OCI-LY7 (cell line): ENCODE measurements at regions not wholly inside any gene's neighbourhood (a gene's known extent, or its start where the extent isn't known, plus 50 kb on each side); places are given as distances from the start of the nearest gene placed in this dataset.
"Not testable (repeated sequence)": the region's sequence is repeated elsewhere in the genome, so short reads cannot be mapped to it uniquely, and the experiment has no call there.

Source experiments
- BruUV-seq: library from RNA; stranded (reverse); fragments of 400-500 nt; replicated peaks from 2 replicates; lab custom pipeline; 2021; lab: Mats Ljungman, UMichigan
- CTCF ChIA-PET: fragments of 300-600 bp; sonication (Branson Sonifier 250); formaldehyde crosslinking; loops from one replicate; lab custom pipeline; 2022; ENCODE audit warnings: antibody characterized with exemption; ENCODE audit not compliant: unreplicated experiment; lab: Charles Lee
- POLR2A ChIA-PET: fragments of 300-600 bp; sonication (Branson Sonifier 250); formaldehyde crosslinking; loops from one replicate; lab custom pipeline; 2022; ENCODE audit warnings: antibody characterized with exemption; lab: Charles Lee
- DNase-seq: peaks from one replicate; pipeline ENCODE4 v3.0.0-alpha.2; 2015; ENCODE audit warnings: low spot score
- H2AFZ ChIP-seq: fragments of 200-600 bp; sonication (generic), shearing (Covaris generic); 2 replicates; pipeline ENCODE4 v1.6.1; 2014; ENCODE audit warnings: mild to moderate bottlenecking, antibody characterized with exemption, low read length, moderate library complexity
- H3K27ac ChIP-seq: fragments of 200-600 bp; sonication (generic); 2 replicates; pipeline ENCODE4 v1.5.1; 2014; ENCODE audit warnings: mixed run types, low read depth, mild to moderate bottlenecking, moderate library complexity, low read length, inconsistent platforms; ENCODE audit not compliant: poor library complexity, severe bottlenecking
- H3K36me3 ChIP-seq: fragments of 200-600 bp; sonication (generic); 2 replicates; pipeline ENCODE4 v1.6.1; 2014; ENCODE audit warnings: mild to moderate bottlenecking, antibody characterized with exemption, low read length, moderate library complexity, mixed read lengths; ENCODE audit not compliant: insufficient read depth
- H3K4me1 ChIP-seq: fragments of 200-600 bp; sonication (generic); 2 replicates; pipeline ENCODE4 v1.5.1; 2014; ENCODE audit warnings: mild to moderate bottlenecking, low read length; ENCODE audit not compliant: insufficient read depth, poor library complexity, severe bottlenecking
- H3K4me2 ChIP-seq: fragments of 200-600 bp; sonication (generic); 2 replicates; pipeline ENCODE4 v1.6.1; 2014; ENCODE audit warnings: mild to moderate bottlenecking, low read length
- H3K4me3 ChIP-seq: fragments of 200-600 bp; sonication (generic); 2 replicates; pipeline ENCODE4 v1.5.1; 2014; ENCODE audit warnings: mild to moderate bottlenecking, low read depth, low read length; ENCODE audit not compliant: poor library complexity, severe bottlenecking
- H3K79me2 ChIP-seq: fragments of 200-600 bp; sonication (generic); 2 replicates; pipeline ENCODE4 v1.6.1; 2016; ENCODE audit warnings: low read depth, mild to moderate bottlenecking, low read length, moderate library complexity, mixed read lengths; ENCODE audit not compliant: insufficient read depth
- H3K9me2 ChIP-seq: fragments of 200-600 bp; sonication (generic); 2 replicates; pipeline ENCODE4 v1.6.1; 2016; ENCODE audit warnings: mild to moderate bottlenecking, low read length, mixed read lengths; ENCODE audit not compliant: insufficient read depth
- H3K9me3 ChIP-seq: fragments of 200-600 bp; sonication (generic); 2 replicates; pipeline ENCODE4 v1.6.1; 2014; ENCODE audit warnings: mild to moderate bottlenecking, mixed run types, low read length, mixed read lengths
- H4K20me1 ChIP-seq: fragments of 200-600 bp; sonication (generic); 2 replicates; pipeline ENCODE4 v1.6.1; 2014; ENCODE audit warnings: mild to moderate bottlenecking, antibody characterized with exemption, low read length, moderate library complexity, mixed read lengths; ENCODE audit not compliant: insufficient read depth
- CTCF ChIP-seq: fragments of 200-600 bp; sonication (generic); conservative IDR thresholded peaks from 2 replicates; pipeline ENCODE4 v1.5.1; 2014; ENCODE audit warnings: mild to moderate bottlenecking, antibody characterized with exemption, low read length, moderate library complexity, mixed read lengths
- EZH2phosphoT487 ChIP-seq: fragments of 200-600 bp; sonication (generic); IDR thresholded peaks from 2 replicates; pipeline ENCODE4 v1.6.1; 2018; ENCODE audit warnings: low read depth, borderline replicate concordance, mild to moderate bottlenecking, mixed run types, antibody characterized with exemption, low read length, moderate library complexity, mixed read lengths
- intact Hi-C: fragments of 100-400 bp; cut with micrococcal nuclease; formaldehyde crosslinking; loops from one replicate; pipeline ENCODE4 v1.10.0; 2022; ENCODE audit not compliant: unreplicated experiment

DNA sequence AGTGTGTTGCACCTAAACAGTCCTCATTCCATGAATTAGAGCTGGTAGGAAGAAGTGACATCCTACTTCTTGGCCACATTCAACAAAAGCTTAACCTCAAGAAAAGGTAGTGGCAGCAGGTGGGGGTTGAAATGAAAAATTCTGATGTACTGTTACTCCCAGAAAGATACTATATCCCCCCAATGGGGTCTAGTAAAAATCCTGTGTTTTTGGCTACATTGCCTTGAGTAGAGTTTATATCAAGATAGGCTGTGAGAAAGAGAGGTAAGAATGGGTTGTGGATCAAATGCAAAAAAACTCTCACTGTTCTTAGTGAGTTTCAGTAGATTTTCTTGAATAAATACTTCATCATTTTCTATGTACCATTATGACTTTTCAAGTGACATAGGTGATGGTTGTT is 407.3 kb downstream of the KCNJ18 start:
- H3K4me3 ChIP-seq, intact Hi-C loops, H2AFZ ChIP-seq, CTCF ChIA-PET, H3K9me2 ChIP-seq, H3K9me3 ChIP-seq, POLR2A ChIA-PET, BruUV-seq, H3K4me2 ChIP-seq, H3K27ac ChIP-seq, H3K4me1 ChIP-seq, DNase-seq, H3K36me3 ChIP-seq, H3K79me2 ChIP-seq, H4K20me1 ChIP-seq: not testable (repeated sequence)

GRCh38 chr17:22102177-22102576 is 409.9 kb downstream of the KCNJ18 start:
- ChIA-PET CTCF (no interaction called here), POLR2A (no interaction called here)
- no peaks in the 10 kb centered on the region for H4K20me1 ChIP-seq
- no peaks in the 10 kb centered on the region for H3K4me1 ChIP-seq
- H3K4me3 ChIP-seq, result no peak overlapping the region
- no peaks in the 10 kb centered on the region for H3K36me3 ChIP-seq
- H2AFZ ChIP-seq, result peak overlapping the region; percentile 50; the same call in 1 of the 2 replicates
- H3K27ac ChIP-seq, result no peak overlapping the region
- no peak for DNase-seq
- no peak for TF ChIP-seq EZH2phosphoT487
- no peak for TF ChIP-seq CTCF
- H3K79me2 ChIP-seq, result no peaks in the 10 kb centered on the region
- H3K9me3 ChIP-seq, result no peaks in the 10 kb centered on the region
- no peaks in the 10 kb centered on the region for H3K9me2 ChIP-seq
- no TSS peak for BruUV-seq
- H3K4me2 ChIP-seq, result no peak overlapping the region
- intact Hi-C loops, result no loop called here

DNA sequence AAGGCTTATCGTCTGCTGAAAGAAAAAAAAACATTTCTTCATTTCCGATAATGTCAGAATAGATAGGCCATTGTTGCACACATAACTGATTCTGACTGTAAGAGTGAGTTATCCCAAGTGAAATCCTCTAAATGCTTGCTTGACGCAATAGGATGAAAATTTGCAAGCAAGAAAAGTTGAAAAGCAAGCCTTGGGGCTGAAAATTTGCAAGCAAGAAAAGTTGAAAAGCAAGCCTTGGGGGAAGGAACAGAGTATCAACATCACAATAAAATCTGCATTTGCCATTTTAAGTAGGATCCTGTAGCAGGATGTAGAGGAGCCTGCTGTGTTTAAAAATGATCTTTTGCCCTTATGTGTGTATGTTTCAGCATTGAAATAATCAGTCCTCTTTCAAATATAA is 424.4 kb downstream of the KCNJ18 start:
- H3K4me1 ChIP-seq, DNase-seq, H3K9me2 ChIP-seq, H3K9me3 ChIP-seq, H3K27ac ChIP-seq, intact Hi-C loops, BruUV-seq, H4K20me1 ChIP-seq, H3K79me2 ChIP-seq, CTCF ChIA-PET, H3K4me2 ChIP-seq, H3K36me3 ChIP-seq, POLR2A ChIA-PET, H3K4me3 ChIP-seq: not testable (repeated sequence)
- 0 out of 2 replicates have a peak overlapping the region, but pooled peaks have one; percentile 19 for H2AFZ ChIP-seq

DNA sequence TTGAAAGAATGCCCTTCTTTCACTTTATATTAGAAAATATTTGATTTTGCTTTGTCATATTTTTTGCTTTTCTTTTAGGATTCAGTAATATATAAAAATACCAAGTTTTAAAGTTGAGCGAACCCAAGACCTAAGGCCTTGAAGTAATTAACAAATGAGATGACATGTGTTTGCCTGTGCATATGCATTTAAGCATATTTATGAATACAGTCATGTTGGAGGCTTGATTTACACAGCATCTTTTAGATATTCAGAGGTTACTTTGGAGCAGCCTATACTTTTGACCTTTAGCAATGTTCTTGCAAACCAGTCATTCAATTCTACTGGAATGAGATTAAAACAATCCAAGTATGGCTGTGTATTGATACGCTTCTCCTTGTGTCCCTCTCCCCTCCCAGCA is 425.1 kb downstream of the KCNJ18 start:
- H3K27ac ChIP-seq, H3K9me2 ChIP-seq, DNase-seq, H3K36me3 ChIP-seq, intact Hi-C loops, H4K20me1 ChIP-seq, H3K4me2 ChIP-seq, H3K4me1 ChIP-seq, H3K9me3 ChIP-seq, CTCF ChIA-PET, H3K4me3 ChIP-seq, H3K79me2 ChIP-seq, BruUV-seq, POLR2A ChIA-PET, H2AFZ ChIP-seq: not testable (repeated sequence)

GRCh38 chr17:22119016-22119415 is 426.7 kb downstream of the KCNJ18 start:
- H3K79me2 ChIP-seq, BruUV-seq, intact Hi-C loops, H3K4me1 ChIP-seq, H3K9me3 ChIP-seq, CTCF ChIA-PET, DNase-seq, H3K4me2 ChIP-seq, H3K27ac ChIP-seq, H3K9me2 ChIP-seq, H3K4me3 ChIP-seq, H3K36me3 ChIP-seq, POLR2A ChIA-PET, H2AFZ ChIP-seq, H4K20me1 ChIP-seq: not testable (repeated sequence)

GRCh38 chr17:22119751-22120150 is 427.4 kb downstream of the KCNJ18 start:
- H3K79me2 ChIP-seq, H3K4me1 ChIP-seq, intact Hi-C loops, H3K27ac ChIP-seq, BruUV-seq, H2AFZ ChIP-seq, H3K9me2 ChIP-seq, H3K4me2 ChIP-seq, H4K20me1 ChIP-seq, POLR2A ChIA-PET, CTCF ChIA-PET, H3K9me3 ChIP-seq, H3K36me3 ChIP-seq, H3K4me3 ChIP-seq, DNase-seq: not testable (repeated sequence)
